GM06990 (cell line): ENCODE measurements at regions not wholly inside any gene's neighbourhood (a gene's known extent, or its start where the extent isn't known, plus 50 kb on each side); places are given as distances from the start of the nearest gene placed in this dataset.

Experiments
- DNase-seq: peaks from one replicate; pipeline ENCODE4 v3.0.0-alpha.2; 2011; ENCODE audit not compliant: insufficient read length; ENCODE audit errors: extremely low read depth
- H3K27me3 ChIP-seq: replicated peaks from 2 replicates; pipeline ENCODE4 v1.6.0; 2011; ENCODE audit warnings: low read length; ENCODE audit not compliant: control insufficient read depth, insufficient read depth
- H3K36me3 ChIP-seq: 2 replicates; pipeline ENCODE4 v1.5.1; 2011; ENCODE audit warnings: low read length; ENCODE audit not compliant: control insufficient read depth, insufficient read depth
- H3K4me3 ChIP-seq: replicated peaks from 2 replicates; pipeline ENCODE4 v1.5.1; 2011; ENCODE audit warnings: low read depth, mild to moderate bottlenecking, control low read depth, low read length
- TF ChIP-seq, protein P1 (sequence below): IDR thresholded peaks from 2 replicates; pipeline ENCODE4 v1.5.1; 2011; ENCODE audit warnings: low read length, control low read depth, mild to moderate bottlenecking, inconsistent platforms; ENCODE audit not compliant: insufficient read depth, poor library complexity, severe bottlenecking

DNA sequence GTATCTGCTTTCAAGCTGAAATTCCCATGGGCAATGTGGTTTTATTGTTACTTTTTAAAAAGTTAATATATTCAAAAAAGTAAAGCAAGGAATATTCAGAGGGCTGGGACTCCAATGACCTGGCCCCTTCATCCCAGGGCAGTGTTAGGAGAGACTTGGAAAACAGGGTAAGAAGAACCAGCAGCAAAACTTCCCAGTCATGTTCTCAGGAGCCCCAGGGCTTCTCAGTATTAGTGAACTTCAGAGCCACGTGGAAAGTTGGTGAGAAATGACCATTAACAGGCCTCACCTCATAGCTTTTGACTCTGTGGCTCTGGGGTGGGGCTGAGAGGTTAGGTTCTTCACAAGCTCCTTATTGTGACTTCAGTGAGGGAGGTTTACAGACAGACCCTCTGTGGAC, 230.4 kb upstream of the KCNG1 start:
- Histone ChIP-seq H3K36me3 (no peaks in the 10 kb centered on the region), H3K4me3 (no peak overlapping the region), H3K27me3 (no peaks in the 10 kb centered on the region; the same call in none of the 2 replicates)
- DNase-seq: no peak
- TF ChIP-seq, protein P1, sequence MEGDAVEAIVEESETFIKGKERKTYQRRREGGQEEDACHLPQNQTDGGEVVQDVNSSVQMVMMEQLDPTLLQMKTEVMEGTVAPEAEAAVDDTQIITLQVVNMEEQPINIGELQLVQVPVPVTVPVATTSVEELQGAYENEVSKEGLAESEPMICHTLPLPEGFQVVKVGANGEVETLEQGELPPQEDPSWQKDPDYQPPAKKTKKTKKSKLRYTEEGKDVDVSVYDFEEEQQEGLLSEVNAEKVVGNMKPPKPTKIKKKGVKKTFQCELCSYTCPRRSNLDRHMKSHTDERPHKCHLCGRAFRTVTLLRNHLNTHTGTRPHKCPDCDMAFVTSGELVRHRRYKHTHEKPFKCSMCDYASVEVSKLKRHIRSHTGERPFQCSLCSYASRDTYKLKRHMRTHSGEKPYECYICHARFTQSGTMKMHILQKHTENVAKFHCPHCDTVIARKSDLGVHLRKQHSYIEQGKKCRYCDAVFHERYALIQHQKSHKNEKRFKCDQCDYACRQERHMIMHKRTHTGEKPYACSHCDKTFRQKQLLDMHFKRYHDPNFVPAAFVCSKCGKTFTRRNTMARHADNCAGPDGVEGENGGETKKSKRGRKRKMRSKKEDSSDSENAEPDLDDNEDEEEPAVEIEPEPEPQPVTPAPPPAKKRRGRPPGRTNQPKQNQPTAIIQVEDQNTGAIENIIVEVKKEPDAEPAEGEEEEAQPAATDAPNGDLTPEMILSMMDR: no peak

DNA sequence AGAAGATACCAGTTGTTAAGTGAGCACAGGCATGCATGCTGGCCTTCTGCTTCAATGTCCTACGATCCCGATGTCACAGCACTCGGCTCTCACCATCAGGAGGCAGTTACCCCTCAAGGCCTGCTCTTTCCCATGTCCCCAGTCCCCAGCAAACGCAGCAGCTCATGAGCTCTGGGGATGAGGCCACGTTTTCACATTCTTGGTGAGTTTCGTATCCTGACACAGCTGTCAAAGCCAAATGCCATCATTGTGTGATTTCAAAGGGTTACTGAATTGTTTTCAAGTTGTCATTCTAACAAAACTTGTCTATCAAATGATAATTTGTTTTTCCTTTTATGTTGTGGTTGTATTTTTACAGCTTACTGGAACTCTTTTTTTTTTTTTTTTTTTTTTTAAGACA, 226.9 kb upstream of the KCNG1 start:
- Histone ChIP-seq H3K27me3 (no peaks in the 10 kb centered on the region; the same call in none of the 2 replicates), H3K4me3 (no peak overlapping the region), H3K36me3 (no peaks in the 10 kb centered on the region)
- TF ChIP-seq, protein P1: no peak
- no peak for DNase-seq

DNA sequence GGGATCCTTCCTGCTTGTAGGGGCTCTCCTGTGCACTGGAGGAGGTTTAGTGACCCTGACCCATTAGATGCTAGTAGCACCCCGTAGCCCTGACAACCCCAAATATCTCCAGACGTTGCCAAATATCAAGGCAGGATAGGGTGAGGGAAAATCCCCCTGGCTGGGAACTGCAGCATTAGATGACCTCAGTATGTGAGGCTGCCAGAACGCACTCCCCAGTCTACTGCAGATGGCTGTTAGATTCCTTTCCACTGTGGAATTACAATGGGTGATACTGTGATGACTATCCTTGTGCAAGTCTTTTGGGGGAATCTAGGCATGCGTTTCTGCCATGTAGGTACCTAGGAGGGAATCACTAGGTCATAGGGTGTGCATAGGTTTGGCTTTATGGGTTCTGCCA, 226.3 kb upstream of the KCNG1 start:
- Histone ChIP-seq H3K4me3 (no peak overlapping the region), H3K36me3 (no peaks in the 10 kb centered on the region), H3K27me3 (no peaks in the 10 kb centered on the region; the same call in none of the 2 replicates)
- TF ChIP-seq, protein P1: no peak
- DNase-seq: no peak

DNA sequence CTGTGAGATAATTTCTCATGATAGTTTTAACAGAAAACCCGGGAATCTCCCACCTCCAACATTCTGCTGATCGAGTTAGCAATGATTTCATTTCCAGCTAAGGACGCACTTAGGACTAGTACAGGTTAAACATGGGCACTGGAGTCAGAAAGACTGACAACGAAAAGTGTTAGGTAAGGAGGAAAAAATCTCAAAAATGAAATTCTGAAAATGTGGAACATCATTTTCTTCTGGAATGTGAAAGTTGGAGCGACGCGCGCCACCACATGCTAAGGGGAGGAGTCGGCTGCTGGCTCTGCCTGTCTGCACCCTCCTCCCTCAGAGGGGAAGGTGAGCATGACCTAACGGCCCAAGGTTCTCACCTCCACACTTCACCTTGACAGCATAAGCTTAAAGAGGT, 221.6 kb upstream of the KCNG1 start:
- no peaks in the 10 kb centered on the region; the same call in none of the 2 replicates for H3K27me3 ChIP-seq
- TF ChIP-seq, protein P1: no peak
- no peak overlapping the region for H3K4me3 ChIP-seq
- no peaks in the 10 kb centered on the region for H3K36me3 ChIP-seq
- DNase-seq: no peak

DNA sequence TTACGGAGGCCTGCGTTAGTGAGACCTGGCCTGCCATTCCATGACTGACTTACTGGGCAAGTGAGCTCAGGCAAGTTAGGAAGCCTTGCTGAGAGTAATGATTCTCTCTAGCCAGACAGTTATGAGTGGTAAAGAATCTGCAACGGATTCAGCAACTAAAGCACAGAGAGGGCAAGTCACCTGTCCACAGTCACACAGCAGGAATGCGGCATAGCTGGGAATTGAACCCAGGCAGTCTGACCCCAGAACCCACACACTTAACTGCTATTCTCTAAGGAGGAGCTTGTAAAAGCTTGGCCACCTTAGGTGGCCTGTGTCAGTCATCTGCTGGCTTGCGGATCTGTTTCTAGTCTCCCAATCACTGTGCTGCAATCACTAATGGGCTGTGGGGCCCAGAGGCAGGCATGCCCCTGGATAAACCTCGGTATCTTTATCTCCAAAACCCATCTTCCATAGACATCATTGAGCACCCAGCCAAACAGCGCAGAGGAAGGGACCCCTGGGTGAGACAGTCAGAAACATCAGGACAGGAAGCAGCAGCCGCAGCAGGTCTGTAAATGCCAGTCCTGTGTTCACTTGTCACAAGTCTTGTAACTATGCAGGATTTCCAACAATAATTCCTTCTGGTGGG, 215.9 kb upstream of the KCNG1 start:
- TF ChIP-seq, protein P1: no peak
- no peaks in the 10 kb centered on the region for H3K36me3 ChIP-seq
- no peaks in the 10 kb centered on the region; the same call in 1 of the 2 replicates for H3K27me3 ChIP-seq
- H3K4me3 ChIP-seq: no peak overlapping the region
- no peak for DNase-seq

DNA sequence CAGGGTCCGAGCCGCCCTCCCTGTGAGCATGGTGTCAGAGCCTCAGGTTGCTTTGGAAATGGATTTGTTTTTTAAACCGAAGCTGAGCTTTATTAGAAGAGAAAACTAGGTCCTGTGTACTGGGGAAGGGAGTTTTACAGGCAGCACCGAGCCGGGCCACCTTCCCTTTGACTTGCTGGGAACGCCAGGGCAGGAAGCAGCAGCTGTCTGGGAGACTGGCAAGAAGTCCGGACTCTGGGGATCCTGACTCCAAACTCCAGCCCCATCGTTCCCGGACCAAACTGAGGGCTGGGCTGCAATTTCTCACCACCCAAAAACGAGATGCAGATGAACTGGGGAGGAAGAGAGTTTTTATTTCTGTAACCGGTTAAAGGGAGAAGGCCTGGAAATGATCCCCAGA, 214.9 kb upstream of the KCNG1 start:
- TF ChIP-seq, protein P1: no peak
- no peak overlapping the region for H3K4me3 ChIP-seq
- no peak for DNase-seq
- no peaks in the 10 kb centered on the region; the same call in 1 of the 2 replicates for H3K27me3 ChIP-seq
- no peaks in the 10 kb centered on the region for H3K36me3 ChIP-seq
